AG04450 (cell line): ENCODE measurements at regions not wholly inside any gene's neighbourhood (a gene's known extent, or its start where the extent isn't known, plus 50 kb on each side); places are given as distances from the start of the nearest gene placed in this dataset.

ENCODE experiments used
- CTCF ChIA-PET: fragments of 300-600, 350-600 bp; formaldehyde crosslinking; extraction: SDS; loops from one replicate; lab custom pipeline; 2022; ENCODE audit warnings: antibody characterized with exemption, inconsistent platforms; lab: Charles Lee
- POLR2A ChIA-PET: fragments of 350-600 bp; formaldehyde crosslinking; extraction: SDS; loops from one replicate; lab custom pipeline; 2021; ENCODE audit warnings: antibody characterized with exemption, inconsistent platforms; lab: Yijun Ruan, JAX
- DNase-seq: peaks from one replicate; pipeline ENCODE4 v3.0.0-alpha.2; 2011; ENCODE audit warnings: low read depth, low spot score
- H3K27ac ChIP-seq: one replicate; pipeline ENCODE4 v1.5.1; 2012; ENCODE audit warnings: low read depth, low read length, control low read depth
- H3K27me3 ChIP-seq: one replicate; pipeline ENCODE4 v1.6.0; 2012; ENCODE audit warnings: low read length; ENCODE audit not compliant: control insufficient read depth, insufficient read depth
- H3K4me3 ChIP-seq: 2 replicates; pipeline ENCODE4 v1.5.1; 2011; ENCODE audit warnings: mild to moderate bottlenecking, low read depth, low read length, control low read depth
- H3K9me3 ChIP-seq: 2 replicates; pipeline ENCODE4 v1.5.1; 2012; ENCODE audit warnings: low read length; ENCODE audit not compliant: control insufficient read depth, insufficient read depth
- CTCF ChIP-seq: IDR thresholded peaks from 2 replicates; pipeline ENCODE4 v1.5.1; 2011; ENCODE audit warnings: low read depth, low read length, control low read depth, inconsistent platforms

- ChIA-PET CTCF (no interaction called here), POLR2A (no interaction called here)
- H3K4me3 ChIP-seq: no peak overlapping the region
- no peak for TF ChIP-seq CTCF
- no peak for DNase-seq
- peaks cover 34% of the 10 kb centered on the region for H3K9me3 ChIP-seq
- no peaks in the 10 kb centered on the region for H3K27me3 ChIP-seq
- H3K27ac ChIP-seq: no peak overlapping the region
Measured at GRCh38 chr1:233730380-233730779, 116.5 kb downstream of the KCNK1 start.

- no peak overlapping the region for H3K4me3 ChIP-seq
- DNase-seq: no peak
- H3K27ac ChIP-seq: no peak overlapping the region
- no peaks in the 10 kb centered on the region for H3K27me3 ChIP-seq
- TF ChIP-seq CTCF: no peak
- CTCF ChIA-PET: no interaction called here
- POLR2A ChIA-PET: no interaction called here
- peaks cover 33% of the 10 kb centered on the region for H3K9me3 ChIP-seq
Measured at GRCh38 chr1:233730809-233731208, 116.9 kb downstream of the KCNK1 start.

GRCh38 chr1:233732206-233732605, 118.3 kb downstream of the KCNK1 start:
- ChIA-PET CTCF (no interaction called here), POLR2A (no interaction called here)
- no peak for DNase-seq
- no peak overlapping the region for H3K27ac ChIP-seq
- no peaks in the 10 kb centered on the region for H3K27me3 ChIP-seq
- H3K4me3 ChIP-seq: no peak overlapping the region
- H3K9me3 ChIP-seq: peaks cover 33% of the 10 kb centered on the region
- no peak for TF ChIP-seq CTCF

GRCh38 chr1:233734456-233734855, 120.5 kb downstream of the KCNK1 start:
- POLR2A ChIA-PET: no interaction called here
- no peak for TF ChIP-seq CTCF
- H3K4me3 ChIP-seq: no peak overlapping the region
- CTCF ChIA-PET: no interaction called here
- no peak for DNase-seq
- H3K27ac ChIP-seq: no peak overlapping the region
- H3K9me3 ChIP-seq: peaks cover 36% of the 10 kb centered on the region
- H3K27me3 ChIP-seq: no peaks in the 10 kb centered on the region

GRCh38 chr1:233735331-233735730, 121.4 kb downstream of the KCNK1 start:
- Histone ChIP-seq H3K4me3 (no peak overlapping the region), H3K9me3 (peaks cover 42% of the 10 kb centered on the region), H3K27me3 (no peaks in the 10 kb centered on the region), H3K27ac (no peak overlapping the region)
- no peak for TF ChIP-seq CTCF
- DNase-seq: no peak
- CTCF ChIA-PET: no interaction called here
- POLR2A ChIA-PET: no interaction called here
